Kidney (tissue), 13 donors: ENCODE measurements at regions not wholly inside any gene's neighbourhood (a gene's known extent, or its start where the extent isn't known, plus 50 kb on each side); places are given as distances from the start of the nearest gene placed in this dataset.

Experiments used
- DNase-seq, 5 donors: peaks; one replicate each; pipeline ENCODE4 v3.0.0-alpha.2; 2013 to 2020
- FAIRE-seq: peaks from 2 replicates; lab custom pipeline; 2012; peaks lifted over from hg19 to GRCh38; lab: Jason Lieb, UNC
- H3K27ac ChIP-seq, 2 donors: one replicate each; pipeline ENCODE4 v1.7.0; 2013; ENCODE audit warnings: low read depth in 2 of 2, low read length in 2 of 2, inconsistent platforms in 1 of 2
- H3K27me3 ChIP-seq: one replicate; pipeline ENCODE4 v1.7.1; 2013; ENCODE audit warnings: low read length, inconsistent platforms; ENCODE audit not compliant: control insufficient read depth, insufficient read depth
- H3K36me3 ChIP-seq, 3 donors: one replicate each; pipeline versions ENCODE4 v1.7.0 to v1.7.1; 2013; ENCODE audit warnings: low read length in 3 of 3, control low read depth in 1 of 3, inconsistent platforms in 1 of 3; ENCODE audit not compliant: insufficient read depth in 3 of 3, control insufficient read depth in 2 of 3
- H3K4me1 ChIP-seq, 3 donors: one replicate each; pipeline versions ENCODE4 v1.7.0 to v1.7.1; 2013; ENCODE audit warnings: low read length in 3 of 3, inconsistent platforms in 1 of 3, low read depth in 1 of 3; ENCODE audit not compliant: control insufficient read depth in 2 of 3, insufficient read depth in 2 of 3
- H3K4me3 ChIP-seq, 3 donors: one replicate each; pipeline versions ENCODE4 v1.7.0 to v1.8.1; 2013; ENCODE audit warnings: low read length in 3 of 3, control low read depth in 1 of 3, inconsistent platforms in 1 of 3
- H3K9ac ChIP-seq, 3 donors: one replicate each; pipeline versions ENCODE4 v1.7.0 to v1.7.1; 2013; ENCODE audit warnings: low read length in 3 of 3, control low read depth in 1 of 3, inconsistent platforms in 1 of 3
- H3K9me3 ChIP-seq, 3 donors: one replicate each; pipeline versions ENCODE4 v1.7.0 to v1.7.1; 2013; ENCODE audit warnings: low read length in 3 of 3, control low read depth in 1 of 3, inconsistent platforms in 1 of 3; ENCODE audit not compliant: control insufficient read depth in 2 of 3, insufficient read depth in 1 of 3
- CTCF ChIP-seq: IDR thresholded peaks from 3 replicates; pipeline ENCODE4 v1.5.1; 2012; ENCODE audit warnings: mild to moderate bottlenecking, moderate library complexity, borderline replicate concordance; ENCODE audit not compliant: insufficient read depth; ENCODE audit errors: extremely low read depth
- intact Hi-C: fragments of 100-400 bp; cut with DNase I; formaldehyde crosslinking; loops from one replicate; pipeline ENCODE4 v1.11.1; 2022
- donor health status: control.
- donor health status: control.
- donor health status: control.
- donor health status: control.
- donor health status: control.
- donor health status: DM: yes; HTN: yes; CAD: no.
- donor health status: Normal renal cell carcinoma (clear cell type).

GRCh38 chr13:109678459-109678858, 107.9 kb downstream of the IRS2 start:
- intact Hi-C loops: no loop called here
- Histone ChIP-seq H3K4me3 (no peak overlapping the region), H3K27me3 (no peaks in the 10 kb centered on the region), H3K9ac (no peak overlapping the region), H3K4me1 (no peaks in the 10 kb centered on the region), H3K36me3 (no peaks in the 10 kb centered on the region), H3K27ac (no peak overlapping the region), H3K9me3 (no peaks in the 10 kb centered on the region)
- TF ChIP-seq CTCF: no peak
- FAIRE-seq: no peak
- no peak for DNase-seq

- H3K4me3 ChIP-seq: no peak overlapping the region
Observed at GRCh38 chr13:109677206-109677605, 109.2 kb downstream of the IRS2 start.

GRCh38 chr13:109673477-109673876, 112.9 kb downstream of the IRS2 start:
- no peaks in the 10 kb centered on the region for H3K27me3 ChIP-seq
- H3K27ac ChIP-seq: no peak overlapping the region
- H3K9me3 ChIP-seq: no peaks in the 10 kb centered on the region

More at GRCh38 chr13:109677206-109677605, 109.2 kb downstream of the IRS2 start:
- DNase-seq: no peak
- Histone ChIP-seq H3K4me1 (no peaks in the 10 kb centered on the region), H3K27me3 (no peaks in the 10 kb centered on the region), H3K27ac (no peak overlapping the region), H3K9me3 (no peaks in the 10 kb centered on the region), H3K36me3 (no peaks in the 10 kb centered on the region), H3K9ac (no peak overlapping the region)
- intact Hi-C loops: no loop called here
- TF ChIP-seq CTCF: no peak
- no peak for FAIRE-seq

More at GRCh38 chr13:109673477-109673876, 112.9 kb downstream of the IRS2 start:
- FAIRE-seq: no peak
- Histone ChIP-seq H3K9ac (no peak overlapping the region), H3K4me1 (no peaks in the 10 kb centered on the region), H3K4me3 (no peak overlapping the region), H3K36me3 (no peaks in the 10 kb centered on the region)
- DNase-seq: no peak
- TF ChIP-seq CTCF: no peak
- intact Hi-C loops: no loop called here
